SK-N-SH (cell line): ENCODE measurements at regions not wholly inside any gene's neighbourhood (a gene's known extent, or its start where the extent isn't known, plus 50 kb on each side); places are given as distances from the start of the nearest gene placed in this dataset.

ENCODE experiments used
- CTCF ChIA-PET: fragments of 300-600, 350-600 bp; formaldehyde crosslinking; extraction: SDS; loops from one replicate; lab custom pipeline; 2021; lab: Yijun Ruan, JAX
- POLR2A ChIA-PET: fragments of 350-600 bp; sonication (Branson Sonifier 250); formaldehyde crosslinking; extraction: SDS; loops from one replicate; lab custom pipeline; 2020; ENCODE audit warnings: antibody characterized with exemption, inconsistent platforms; lab: Yijun Ruan, JAX
- DNase-seq: peaks from one replicate; pipeline ENCODE4 v3.0.0; 2012
- H2AFZ ChIP-seq: fragments of 200-600 bp; sonication (generic); 2 replicates; pipeline ENCODE4 v1.8.1; 2016; ENCODE audit warnings: antibody characterized with exemption, mild to moderate bottlenecking, low read depth
- H3F3A ChIP-seq: fragments of 200-600 bp; sonication (generic); replicated peaks from 2 replicates; pipeline ENCODE3; 2016; ENCODE audit warnings: antibody characterized with exemption, mild to moderate bottlenecking; ENCODE audit not compliant: insufficient read depth
- H3K27ac ChIP-seq, 2 experiments: fragments of 200-500 bp in 1 of 2; fragments of 200-600 bp in 1 of 2; sonication (Bioruptor generic) in 1 of 2; sonication (generic), shearing (Covaris generic) in 1 of 2; 2 replicates each; pipeline versions ENCODE4 v1.5.1 to v1.6.1; 2014 to 2016; ENCODE audit warnings: low read depth in 2 of 2, inconsistent platforms in 1 of 2, low read length in 1 of 2, mild to moderate bottlenecking in 1 of 2, mixed read lengths in 1 of 2
- H3K27me3 ChIP-seq: fragments of 200-600 bp; sonication (generic), shearing (Covaris generic); 2 replicates; pipeline ENCODE4 v1.6.1; 2016; ENCODE audit warnings: mixed run types; ENCODE audit not compliant: insufficient read depth
- H3K36me3 ChIP-seq, 2 experiments: fragments of 200-500 bp in 1 of 2; fragments of 200-600 bp in 1 of 2; sonication (Bioruptor generic) in 1 of 2; sonication (generic) in 1 of 2; replicated peaks in 1 of 2; 2 replicates each; pipeline versions ENCODE3 to v1.5.1; 2014 to 2016; ENCODE audit warnings: low read length in 1 of 2, mild to moderate bottlenecking in 1 of 2; ENCODE audit not compliant: insufficient read depth in 2 of 2, control insufficient read depth in 1 of 2
- H3K4me1 ChIP-seq, 2 experiments: fragments of 200-500 bp in 1 of 2; fragments of 200-600 bp in 1 of 2; sonication (Bioruptor generic) in 1 of 2; sonication (generic), shearing (Covaris generic) in 1 of 2; 2 replicates each; pipeline versions ENCODE4 v1.5.1 to v1.6.1; 2014 to 2016; ENCODE audit warnings: low read depth in 1 of 2, low read length in 1 of 2, mixed run types in 1 of 2; ENCODE audit not compliant: insufficient read depth in 2 of 2, control insufficient read depth in 1 of 2
- H3K4me2 ChIP-seq: fragments of 200-600 bp; sonication (generic), shearing (Covaris generic); 2 replicates; pipeline ENCODE4 v1.6.1; 2017; ENCODE audit warnings: mixed run types
- H3K4me3 ChIP-seq, 2 experiments: fragments of 200-500 bp in 1 of 2; fragments of 200-600 bp in 1 of 2; sonication (Bioruptor generic) in 1 of 2; sonication (generic), shearing (Covaris generic) in 1 of 2; 2 replicates each; pipeline versions ENCODE4 v1.5.1 to v1.8.1; 2014 to 2016; ENCODE audit warnings: low read depth in 2 of 2, inconsistent platforms in 1 of 2, low read length in 1 of 2, mild to moderate bottlenecking in 1 of 2, mixed read lengths in 1 of 2, moderate library complexity in 1 of 2
- H3K79me2 ChIP-seq: fragments of 200-600 bp; sonication (generic); 2 replicates; pipeline ENCODE4 v1.8.1; 2017; ENCODE audit warnings: mild to moderate bottlenecking; ENCODE audit not compliant: insufficient read depth
- H3K9ac ChIP-seq: fragments of 200-600 bp; sonication (generic); 2 replicates; pipeline ENCODE4 v1.6.1; 2017; ENCODE audit warnings: mixed run types
- H3K9me2 ChIP-seq: fragments of 200-600 bp; sonication (generic); 2 replicates; pipeline ENCODE4 v1.6.1; 2017; ENCODE audit warnings: mixed run types
- H3K9me3 ChIP-seq: fragments of 200-600 bp; sonication (generic); 2 replicates; pipeline ENCODE4 v1.6.1; 2017; ENCODE audit warnings: mixed run types, mild to moderate bottlenecking, moderate library complexity
- H4K20me1 ChIP-seq: fragments of 200-600 bp; sonication (generic); 2 replicates; pipeline ENCODE4 v1.6.1; 2017; ENCODE audit warnings: mild to moderate bottlenecking, mixed run types; ENCODE audit not compliant: insufficient read depth
- CHD2 ChIP-seq: fragments of 150-350 bp; IDR thresholded peaks from 2 replicates; pipeline ENCODE4 v1.6.1; 2018; ENCODE audit warnings: low read length; ENCODE audit not compliant: partially characterized antibody
- CTCF ChIP-seq: fragments of 200-600 bp; sonication (generic); IDR thresholded peaks from 2 replicates; pipeline ENCODE4 v1.6.1; 2017; ENCODE audit warnings: antibody characterized with exemption, mild to moderate bottlenecking, moderate library complexity
- EZH2phosphoT487 ChIP-seq: fragments of 200-600 bp; sonication (generic); IDR thresholded peaks from 2 replicates; pipeline ENCODE4 v1.6.1; 2017; ENCODE audit warnings: low read depth, mixed run types, mild to moderate bottlenecking, antibody characterized with exemption, moderate library complexity, borderline replicate concordance
- GATA2 ChIP-seq: sonication (generic); formaldehyde crosslinking; IDR thresholded peaks from 2 replicates; pipeline ENCODE4 v1.5.0; 2020; ENCODE audit warnings: mild to moderate bottlenecking, missing genetic modification reagents
- IRF3 ChIP-seq: fragments of 150-350 bp; IDR thresholded peaks from 2 replicates; pipeline ENCODE4 v1.6.1; 2016; ENCODE audit warnings: mild to moderate bottlenecking, low read depth, low read length
- JUND ChIP-seq: IDR thresholded peaks from 2 replicates; pipeline ENCODE4 v1.4.0; 2012
- MAX ChIP-seq: IDR thresholded peaks from 2 replicates; pipeline ENCODE4 v1.4.0; 2012; ENCODE audit warnings: low read depth
- MEF2A ChIP-seq: IDR thresholded peaks from 2 replicates; pipeline ENCODE4 v1.4.0; 2012; ENCODE audit warnings: low read depth, borderline replicate concordance
- NFIC ChIP-seq: IDR thresholded peaks from 2 replicates; pipeline ENCODE4 v1.4.0; 2012; ENCODE audit warnings: borderline replicate concordance
- PBX3 ChIP-seq: IDR thresholded peaks from 2 replicates; pipeline ENCODE4; 2012
- RAD21 ChIP-seq: IDR thresholded peaks from 2 replicates; pipeline ENCODE4 v1.6.1; 2012; ENCODE audit warnings: mild to moderate bottlenecking, low read length
- RXRA ChIP-seq: IDR thresholded peaks from 2 replicates; pipeline ENCODE4 v1.4.0; 2012; ENCODE audit warnings: low read depth, mild to moderate bottlenecking, borderline replicate concordance
- SMC3 ChIP-seq: IDR thresholded peaks from 2 replicates; pipeline ENCODE4 v1.6.1; 2012; ENCODE audit warnings: low read depth, low read length, improper control_type of control experiment
- TAF1 ChIP-seq: IDR thresholded peaks from 2 replicates; pipeline ENCODE4 v1.6.1; 2012; ENCODE audit warnings: low read depth, mild to moderate bottlenecking, low read length, moderate library complexity, borderline replicate concordance
- TCF12 ChIP-seq: IDR thresholded peaks from 2 replicates; pipeline ENCODE4 v1.4.0; 2012
- TEAD4 ChIP-seq: IDR thresholded peaks from 2 replicates; pipeline ENCODE4 v1.4.0; 2012; ENCODE audit warnings: mild to moderate bottlenecking, borderline replicate concordance; ENCODE audit not compliant: insufficient read depth
- USF1 ChIP-seq: IDR thresholded peaks from 2 replicates; pipeline ENCODE4 v1.4.0; 2012; ENCODE audit warnings: low read depth, borderline replicate concordance
- USF2 ChIP-seq: fragments of 150-350 bp; IDR thresholded peaks from 2 replicates; pipeline ENCODE4 v1.6.1; 2017; ENCODE audit warnings: antibody characterized with exemption, low read length, low read depth, borderline replicate concordance
- YY1 ChIP-seq: IDR thresholded peaks from 2 replicates; pipeline ENCODE4 v1.4.0; 2012; ENCODE audit warnings: low read depth, mild to moderate bottlenecking
- WGBS: methylation state at CpG from one replicate; pipeline ENCODE4 v1.1.6; 2017; ENCODE audit warnings: low lambda C conversion rate; 5-methylcytosine and 5-hydroxymethylcytosine counted together

- CTCF ChIA-PET: interaction anchor here (0.6 kb wide), 1 partner anchor 533 kb away, joined by 3 read pairs; no protein-coding TSS in a partner anchor
- no peaks in the 10 kb centered on the region for H3K36me3 ChIP-seq
- H3K9ac ChIP-seq: no peak overlapping the region
- H3K4me2 ChIP-seq: no peak overlapping the region
- no peak overlapping the region for H3K4me3 ChIP-seq
- 97% methylated on average over 5 of the region's 5 CpGs for WGBS
- peak overlapping the region in 1 of 2 experiments; percentile 43; a peak in 2 of 4 replicates for H3K27ac ChIP-seq
- H3K4me1 ChIP-seq: peaks cover 0 to 41% of the 10 kb centered on the region in 2 experiments; a peak in 3 of 4 replicates
- H3K27me3 ChIP-seq: no peaks in the 10 kb centered on the region
- H2AFZ ChIP-seq: no peak overlapping the region
- no peaks in the 10 kb centered on the region for H3K9me3 ChIP-seq
- H3K79me2 ChIP-seq: no peaks in the 10 kb centered on the region
- DNase-seq: no peak
- TF ChIP-seq USF1: no peak
- TF ChIP-seq NFIC: no peak
- no peak for TF ChIP-seq GATA2 (CRISPR knock-in tag)
- TF ChIP-seq USF2: no peak
- TF ChIP-seq JUND: no peak
- TF ChIP-seq SMC3: no peak
- no peak for TF ChIP-seq TEAD4
- TF ChIP-seq CHD2: no peak
- TF ChIP-seq, all 33 proteins: peak for 0
- no peaks in the 10 kb centered on the region for H4K20me1 ChIP-seq
- H3F3A ChIP-seq: no peaks in the 10 kb centered on the region
- POLR2A ChIA-PET: no interaction called here
- no peaks in the 10 kb centered on the region for H3K9me2 ChIP-seq
Observed at GRCh38 chr3:113150250-113150649, 61.1 kb upstream of the BOC start.

- H3K9me2 ChIP-seq: no peaks in the 10 kb centered on the region
- H3K9me3 ChIP-seq: no peaks in the 10 kb centered on the region
- no peaks in the 10 kb centered on the region for H3K36me3 ChIP-seq
- H4K20me1 ChIP-seq: no peaks in the 10 kb centered on the region
- H3K4me3 ChIP-seq: no peak overlapping the region
- no peak overlapping the region for H3K4me2 ChIP-seq
- peaks cover 0 to 41% of the 10 kb centered on the region in 2 experiments; a peak in 3 of 4 replicates for H3K4me1 ChIP-seq
- no peak for DNase-seq
- H3K9ac ChIP-seq: no peak overlapping the region
- no peaks in the 10 kb centered on the region for H3K27me3 ChIP-seq
- H3K27ac ChIP-seq: peak overlapping the region in 1 of 2 experiments; percentile 53; a peak in 2 of 4 replicates
- H3K79me2 ChIP-seq: no peaks in the 10 kb centered on the region
- H2AFZ ChIP-seq: no peak overlapping the region
- TF ChIP-seq PBX3: no peak
- no peak for TF ChIP-seq RXRA
- no peak for TF ChIP-seq CTCF
- TF ChIP-seq TAF1: no peak
- TF ChIP-seq IRF3: no peak
- TF ChIP-seq MEF2A: no peak
- no peak for TF ChIP-seq YY1
- no peak for TF ChIP-seq TCF12
- TF ChIP-seq NFIC: no peak
- no peak for TF ChIP-seq RAD21
- TF ChIP-seq MAX: no peak
- TF ChIP-seq USF1: no peak
- no peak for TF ChIP-seq EZH2phosphoT487
- WGBS: 80% methylated on average over 6 of the region's 6 CpGs
- H3F3A ChIP-seq: no peaks in the 10 kb centered on the region
- CTCF ChIA-PET: no interaction called here
- POLR2A ChIA-PET: interaction anchor here (0.6 kb wide), 1 partner anchor 16 kb away, joined by 3 read pairs; no protein-coding TSS in a partner anchor
Observed at GRCh38 chr3:113151461-113152031, 59.8 kb upstream of the BOC start.
